ENCODE measurements at regions not wholly inside any gene's neighbourhood (a gene's known extent, or its start where the extent isn't known, plus 50 kb on each side); places are given as distances from the start of the nearest gene placed in this dataset.

DNA sequence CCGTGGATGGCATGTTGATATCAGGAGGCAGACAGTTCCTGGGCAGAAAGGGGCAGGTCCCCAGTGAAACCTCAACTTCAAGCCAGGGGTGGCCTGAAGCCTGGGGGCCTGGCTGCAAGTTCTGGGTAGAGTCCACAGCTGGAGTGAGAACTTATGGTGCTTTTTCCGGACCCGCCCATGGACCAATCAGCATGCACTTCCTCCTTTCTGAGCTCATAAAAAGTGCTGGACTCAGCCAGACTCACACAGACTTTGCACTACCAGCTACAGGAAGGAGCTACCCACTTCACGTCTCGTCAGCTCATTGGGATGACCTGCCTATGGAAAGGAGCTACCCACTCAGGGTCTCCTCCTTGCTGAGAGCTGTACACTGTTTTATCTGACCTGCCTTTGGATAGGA, 183.1 kb upstream of the MC4R start:
- in situ Hi-C loops (cut with MboI; ENCODE audit: low sequenced_read_pairs) = no loop called here

More for the DNA sequence above, 183.1 kb upstream of the MC4R start:
- Histone ChIP-seq H2BK20ac (ENCODE audit: low read depth, low read length) (no peak overlapping the region), H3K79me1 (ENCODE audit: low read depth in 1 of 2, low read length in 2 of 2) (no peaks in the 10 kb centered on the region), H3K9me3 (ENCODE audit: control insufficient read depth, insufficient read depth, low read length) (no peaks in the 10 kb centered on the region), H3K4me1 (ENCODE audit: control insufficient read depth, insufficient read depth, low read length) (no peaks in the 10 kb centered on the region), H3K9me1 (ENCODE audit: insufficient read depth, low read length) (no peaks in the 10 kb centered on the region), H2BK5ac (ENCODE audit: low read depth, low read length, poor library complexity, severe bottlenecking) (no peak overlapping the region), H2AK9ac (replicated peaks; ENCODE audit: low read depth, low read length, poor library complexity) (no peak overlapping the region), H3K36me3 (ENCODE audit: control insufficient read depth, insufficient read depth, low read length) (no peaks in the 10 kb centered on the region), H3K14ac (replicated peaks; ENCODE audit: low read depth, low read length) (no peak overlapping the region), H2BK15ac (ENCODE audit: low read depth, low read length) (no peak overlapping the region), H3K56ac (ENCODE audit: extremely low read depth, insufficient read depth, low read length) (no peak overlapping the region), H3K4ac (ENCODE audit: low read depth, low read length) (no peak overlapping the region), H3K4me2 (ENCODE audit: low read depth, low read length) (no peak overlapping the region), H3K27me3 (ENCODE audit: control insufficient read depth, insufficient read depth, low read length) (no peaks in the 10 kb centered on the region), H3K18ac (ENCODE audit: low read depth, low read length) (no peak overlapping the region), H3K27ac (ENCODE audit: insufficient read depth, low read length) (no peak overlapping the region), H3K4me3 (ENCODE audit: insufficient read depth, low read depth, low read length) (no peak overlapping the region), H4K91ac (ENCODE audit: insufficient read depth, low read depth, low read length) (no peak overlapping the region), H4K8ac (ENCODE audit: low read depth in 2 of 2, low read length in 2 of 2) (no peak overlapping the region), H2AFZ (replicated peaks; ENCODE audit: low read length, poor library complexity) (no peak overlapping the region), H4K5ac (ENCODE audit: low read depth, low read length) (no peak overlapping the region), H3K23ac (ENCODE audit: low read depth, low read length) (no peak overlapping the region), H2BK120ac (ENCODE audit: low read depth, low read length) (no peak overlapping the region), H2AK5ac (ENCODE audit: low read depth, low read length) (no peak overlapping the region), H3K9ac (ENCODE audit: low read depth, low read length) (no peak overlapping the region), H4K20me1 (ENCODE audit: insufficient read depth, low read length) (no peaks in the 10 kb centered on the region)
- BruUV-seq (replicated peaks) = no TSS peak
- intact Hi-C loops (cut with micrococcal nuclease) = no loop called here
- WGBS, 2 experiments (ENCODE audit: extremely low coverage in 2 of 2, insufficient read length in 1 of 2) = 30% methylated on average over 2 of the region's 5 CpGs; no CpG with 5 or more reads in 1 of the 2 experiments
- dilution Hi-C loops (cut with HindIII; ENCODE audit: low sequenced_read_pairs, unreplicated experiment) = loop anchor here (25.0 kb wide), 1 partner anchor 568 kb away; no protein-coding TSS in a partner anchor
- no peak for DNase-seq
- ChIA-PET POLR2A (ENCODE audit: unreplicated experiment) (no interaction called here), CTCF (no interaction called here)
- ATAC-seq (ENCODE audit: low read depth) = no peak
- no peak for TF ChIP-seq RFX5 (IDR thresholded peaks at IDR 0.05; ENCODE audit: low read depth, low read length)
- TF ChIP-seq MAZ (IDR thresholded peaks at IDR 0.05; ENCODE audit: borderline replicate concordance, low read depth, low read length) = no peak
- no peak for TF ChIP-seq POLR2A (IDR thresholded peaks at IDR 0.05; ENCODE audit: low read depth, low read length)
- TF ChIP-seq MXI1 (IDR thresholded peaks at IDR 0.05; ENCODE audit: borderline replicate concordance, low read depth, low read length) = no peak
- TF ChIP-seq, protein P1, sequence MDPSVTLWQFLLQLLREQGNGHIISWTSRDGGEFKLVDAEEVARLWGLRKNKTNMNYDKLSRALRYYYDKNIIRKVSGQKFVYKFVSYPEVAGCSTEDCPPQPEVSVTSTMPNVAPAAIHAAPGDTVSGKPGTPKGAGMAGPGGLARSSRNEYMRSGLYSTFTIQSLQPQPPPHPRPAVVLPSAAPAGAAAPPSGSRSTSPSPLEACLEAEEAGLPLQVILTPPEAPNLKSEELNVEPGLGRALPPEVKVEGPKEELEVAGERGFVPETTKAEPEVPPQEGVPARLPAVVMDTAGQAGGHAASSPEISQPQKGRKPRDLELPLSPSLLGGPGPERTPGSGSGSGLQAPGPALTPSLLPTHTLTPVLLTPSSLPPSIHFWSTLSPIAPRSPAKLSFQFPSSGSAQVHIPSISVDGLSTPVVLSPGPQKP (IDR thresholded peaks at IDR 0.05; ENCODE audit: borderline replicate concordance, low read depth, low read length) = no peak
- no peak for TF ChIP-seq RCOR1 (IDR thresholded peaks at IDR 0.05; ENCODE audit: insufficient replicate concordance, low read length)
- no peak for TF ChIP-seq CEBPB (IDR thresholded peaks at IDR 0.05; ENCODE audit: low read depth, low read length)
- TF ChIP-seq CHD1 (IDR thresholded peaks at IDR 0.05; ENCODE audit: low read depth, low read length) = no peak
- TF ChIP-seq FOS (IDR thresholded peaks at IDR 0.05; ENCODE audit: low read depth, low read length) = no peak
- TF ChIP-seq, protein P2, sequence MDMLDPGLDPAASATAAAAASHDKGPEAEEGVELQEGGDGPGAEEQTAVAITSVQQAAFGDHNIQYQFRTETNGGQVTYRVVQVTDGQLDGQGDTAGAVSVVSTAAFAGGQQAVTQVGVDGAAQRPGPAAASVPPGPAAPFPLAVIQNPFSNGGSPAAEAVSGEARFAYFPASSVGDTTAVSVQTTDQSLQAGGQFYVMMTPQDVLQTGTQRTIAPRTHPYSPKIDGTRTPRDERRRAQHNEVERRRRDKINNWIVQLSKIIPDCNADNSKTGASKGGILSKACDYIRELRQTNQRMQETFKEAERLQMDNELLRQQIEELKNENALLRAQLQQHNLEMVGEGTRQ (IDR thresholded peaks at IDR 0.05; ENCODE audit: low read depth, low read length) = no peak
- no peak for TF ChIP-seq MAFK (IDR thresholded peaks at IDR 0.05; ENCODE audit: low read depth, low read length)
- no peak for TF ChIP-seq NFE2L2 (IDR thresholded peaks at IDR 0.05; ENCODE audit: low read depth, low read length)
- TF ChIP-seq BHLHE40 (IDR thresholded peaks at IDR 0.05; ENCODE audit: low read depth, low read length) = no peak

Measured in IMR-90 (cell line).